Common myeloid progenitor, CD34-positive (primary cell): ENCODE measurements at regions not wholly inside any gene's neighbourhood (a gene's known extent, or its start where the extent isn't known, plus 50 kb on each side); places are given as distances from the start of the nearest gene placed in this dataset.

Source experiments
- CTCF ChIA-PET: fragments of 350-600 bp; sonication (Branson Sonifier 250); formaldehyde crosslinking; loops from one replicate; lab custom pipeline; 2021; ENCODE audit warnings: antibody characterized with exemption; lab: Charles Lee
- POLR2A ChIA-PET: fragments of 350-600 bp; sonication (Branson Sonifier 250); formaldehyde crosslinking; loops from one replicate; lab custom pipeline; 2021; ENCODE audit warnings: antibody characterized with exemption; lab: Charles Lee
- DNase-seq, 3 donors: peaks; one replicate each; pipeline versions ENCODE4 v3.0.0 to v3.0.0-alpha.2; 2013
- H3K27ac ChIP-seq, 2 experiments: 1 replicate in 1 of 2; 2 replicates in 1 of 2; pipeline ENCODE4 v1.7.0; 2013; ENCODE audit warnings: inconsistent platforms in 2 of 2, low read length in 2 of 2, mild to moderate bottlenecking in 2 of 2, low read depth in 1 of 2, moderate library complexity in 1 of 2; ENCODE audit not compliant: severe bottlenecking in 2 of 2, insufficient read depth in 1 of 2, poor library complexity in 1 of 2
- H3K27me3 ChIP-seq, 5 experiments: replicated peaks in 2 of 5; 1 replicate in 3 of 5; 2 replicates in 2 of 5; pipeline versions ENCODE4 v1.6.1 to v1.7.0; 2013; ENCODE audit warnings: low read length in 4 of 5, mild to moderate bottlenecking in 2 of 5, moderate library complexity in 2 of 5, inconsistent platforms in 1 of 5; ENCODE audit not compliant: insufficient read depth in 5 of 5, control insufficient read depth in 4 of 5
- H3K36me3 ChIP-seq, 4 experiments: 1 replicate in 2 of 4; 2 replicates in 2 of 4; pipeline versions ENCODE4 v1.6.1 to v1.7.0; 2013; ENCODE audit warnings: low read length in 3 of 4, control low read depth in 1 of 4, mild to moderate bottlenecking in 1 of 4; ENCODE audit not compliant: control insufficient read depth in 4 of 4, insufficient read depth in 4 of 4
- H3K4me1 ChIP-seq, 4 experiments: 1 replicate in 3 of 4; 2 replicates in 1 of 4; pipeline versions ENCODE4 v1.6.1 to v1.7.1; 2013; ENCODE audit warnings: low read length in 3 of 4, mild to moderate bottlenecking in 3 of 4, control low read depth in 1 of 4, inconsistent platforms in 1 of 4, moderate library complexity in 1 of 4; ENCODE audit not compliant: control insufficient read depth in 4 of 4, insufficient read depth in 4 of 4; ENCODE audit errors: control extremely low read depth in 1 of 4
- H3K4me3 ChIP-seq, 7 experiments: 1 replicate in 4 of 7; 2 replicates in 3 of 7; pipeline versions ENCODE4 v1.5.1 to v1.7.0; 2013; ENCODE audit warnings: mild to moderate bottlenecking in 7 of 7, low read length in 6 of 7, moderate library complexity in 6 of 7, inconsistent platforms in 2 of 7, low read depth in 2 of 7, control low read depth in 1 of 7; ENCODE audit not compliant: insufficient read depth in 4 of 7, control insufficient read depth in 1 of 7; ENCODE audit errors: extremely low read depth in 1 of 7
- H3K9me3 ChIP-seq, 5 experiments: 1 replicate in 4 of 5; 2 replicates in 1 of 5; pipeline versions ENCODE4 v1.6.1 to v1.7.1; 2013; ENCODE audit warnings: low read length in 4 of 5, mild to moderate bottlenecking in 2 of 5, inconsistent platforms in 1 of 5, low read depth in 1 of 5, moderate library complexity in 1 of 5; ENCODE audit not compliant: control insufficient read depth in 4 of 5, insufficient read depth in 2 of 5; ENCODE audit errors: control extremely low read depth in 1 of 5
- WGBS: methylation state at CpG from one replicate; pipeline ENCODE4 v1.1.5; 2013; ENCODE audit not compliant: insufficient coverage; 5-methylcytosine and 5-hydroxymethylcytosine counted together

- WGBS: 65% methylated on average over 5 of the region's 7 CpGs
- POLR2A ChIA-PET: no interaction called here
Observed at GRCh38 chrX:40476958-40477357, 103.8 kb upstream of the ATP6AP2 start.

DNA sequence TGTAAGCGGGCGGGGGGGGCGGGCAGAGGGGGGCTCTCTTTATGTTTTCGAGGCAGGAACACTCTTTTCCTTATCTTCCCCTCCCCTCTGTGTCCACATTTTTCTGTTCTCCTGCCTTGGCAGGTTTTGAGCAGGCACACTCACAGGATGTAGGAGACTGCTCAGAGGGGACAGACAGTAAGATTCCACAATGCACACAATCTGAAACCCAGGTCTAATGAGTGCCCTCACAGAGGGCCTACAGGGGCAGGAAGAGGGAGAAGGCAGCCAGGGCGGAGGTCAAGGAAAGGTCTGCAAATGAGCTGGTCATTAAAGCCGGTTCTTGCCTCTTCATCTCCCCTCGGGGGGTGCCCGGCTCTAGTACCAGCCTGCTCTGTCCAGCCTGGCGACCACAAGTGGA lies 106.1 kb upstream of the ATP6AP2 start:
- CTCF ChIA-PET: interaction anchor here (1.0 kb wide), 1 partner anchor 10 kb away, joined by 3 read pairs; no protein-coding TSS in a partner anchor
- Histone ChIP-seq H3K36me3 (no peaks in the 10 kb centered on the region), H3K4me1 (peaks cover 7 to 25% (median 17%) of the 10 kb centered on the region in 4 experiments), H3K27ac (no peak overlapping the region), H3K27me3 (peaks cover 0 to 16% (median 0%) of the 10 kb centered on the region in 5 experiments), H3K9me3 (peaks cover 0 to under 1% (median 0%) of the 10 kb centered on the region in 5 experiments), H3K4me3 (no peak overlapping the region)
- DNase-seq: no peak
- WGBS: 60% methylated on average over 7 of the region's 9 CpGs
- POLR2A ChIA-PET: no interaction called here

More at GRCh38 chrX:40476958-40477357, 103.8 kb upstream of the ATP6AP2 start:
- Histone ChIP-seq H3K36me3 (no peaks in the 10 kb centered on the region), H3K4me1 (peaks cover 7 to 21% (median 16%) of the 10 kb centered on the region in 4 experiments), H3K4me3 (no peak overlapping the region), H3K9me3 (peaks cover 0 to 3% (median 0%) of the 10 kb centered on the region in 5 experiments), H3K27me3 (peaks cover 0 to 20% (median 0%) of the 10 kb centered on the region in 5 experiments), H3K27ac (no peak overlapping the region)
- DNase-seq: peak in 1 of 3 donors; percentile 29
- CTCF ChIA-PET: interaction anchor here (1.2 to 1.3 kb wide), 2 partner anchors 8 to 21 kb away, joined by 3 read pairs; no protein-coding TSS in a partner anchor

- H3K9me3 ChIP-seq: no peaks in the 10 kb centered on the region
- WGBS: 28% methylated on average over 11 of the region's 14 CpGs
- POLR2A ChIA-PET: no interaction called here
- H3K36me3 ChIP-seq: no peaks in the 10 kb centered on the region
- peak in 1 of 3 donors; percentile 19 for DNase-seq
- CTCF ChIA-PET: no interaction called here
- no peak overlapping the region for H3K27ac ChIP-seq
- H3K27me3 ChIP-seq: peaks cover 0 to 16% (median 0%) of the 10 kb centered on the region in 5 experiments
- H3K4me3 ChIP-seq: no peak overlapping the region
- H3K4me1 ChIP-seq: peaks cover 7 to 25% (median 17%) of the 10 kb centered on the region in 4 experiments
Observed at GRCh38 chrX:40474205-40474626, 106.6 kb upstream of the ATP6AP2 start.

DNA sequence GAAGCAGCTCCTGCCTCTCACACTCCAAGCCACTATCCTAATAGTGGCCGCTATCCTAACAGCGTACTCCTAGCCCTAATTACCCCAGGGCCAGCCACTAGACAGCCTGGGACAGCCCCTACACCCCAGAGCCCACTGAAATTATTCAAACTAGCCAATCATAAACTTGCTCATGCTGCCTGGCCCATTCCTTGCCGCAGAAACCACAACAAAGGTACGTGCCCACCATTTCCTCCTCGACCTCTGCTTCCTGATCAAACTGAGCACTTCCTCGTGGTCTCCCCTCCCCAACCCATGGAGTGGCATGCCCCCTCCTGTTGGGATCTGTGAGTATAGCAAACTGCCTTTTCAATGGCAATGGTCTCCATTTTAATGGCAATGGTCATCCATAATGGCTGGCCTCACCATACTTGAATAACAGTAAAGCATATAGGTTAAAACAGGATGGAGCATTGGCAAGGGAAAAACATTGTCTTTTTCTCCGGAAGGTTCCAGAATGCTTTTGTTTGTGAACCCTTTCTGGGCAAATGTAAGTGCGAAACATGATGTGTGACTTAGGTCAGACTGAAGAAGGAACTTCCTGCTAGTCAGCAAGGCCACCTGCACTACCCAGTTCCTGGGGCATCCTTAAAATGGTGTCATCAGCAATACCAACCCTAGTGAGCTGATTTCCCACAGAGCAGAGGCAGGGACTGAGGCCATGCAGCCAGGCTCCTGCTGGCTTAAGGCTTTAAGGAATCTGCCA lies 107.1 kb upstream of the ATP6AP2 start:
- Histone ChIP-seq H3K27me3 (peaks cover 0 to 16% (median 0%) of the 10 kb centered on the region in 5 experiments), H3K4me3 (no peak overlapping the region), H3K4me1 (peaks cover 7 to 26% (median 17%) of the 10 kb centered on the region in 4 experiments), H3K9me3 (no peaks in the 10 kb centered on the region), H3K36me3 (no peaks in the 10 kb centered on the region), H3K27ac (no peak overlapping the region)
- peak; percentile 41 to 76 (median 74) for DNase-seq
- CTCF ChIA-PET: no interaction called here
- 55% methylated on average over 8 of the region's 8 CpGs for WGBS
- POLR2A ChIA-PET: no interaction called here

DNA sequence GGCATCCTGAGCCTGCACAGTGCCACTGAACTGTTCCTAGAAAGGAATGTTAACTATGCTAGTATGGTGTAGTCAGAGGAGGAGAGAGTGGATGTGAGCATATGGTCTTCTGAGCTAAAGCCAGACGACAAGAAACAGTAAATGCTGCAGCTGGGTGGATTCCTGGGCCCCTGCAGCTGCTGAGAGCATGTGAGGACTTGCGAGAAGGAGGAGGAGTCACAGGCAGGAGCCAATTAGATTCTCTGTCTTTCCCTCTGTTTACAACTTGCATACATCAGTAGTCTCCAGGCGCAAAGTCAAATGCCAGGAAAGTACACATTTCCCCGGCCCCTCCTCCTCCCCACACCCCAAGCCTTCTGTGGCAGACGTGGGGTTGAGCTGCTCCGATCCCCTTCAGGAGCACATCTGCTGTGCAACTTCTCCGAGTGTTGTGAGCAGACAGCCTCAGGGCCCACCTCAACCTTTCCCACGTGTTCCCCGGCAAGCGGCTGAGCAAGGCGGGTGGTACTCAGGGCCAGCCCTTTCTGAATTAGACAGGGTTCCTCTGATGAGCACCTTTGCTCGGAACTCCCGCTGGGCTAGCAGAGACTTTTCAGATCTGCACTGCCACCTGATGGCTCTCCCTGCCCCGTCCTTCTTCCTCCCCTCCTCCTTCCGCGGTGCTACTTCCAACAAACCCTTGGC lies 108.7 kb upstream of the ATP6AP2 start:
- Histone ChIP-seq H3K9me3 (no peaks in the 10 kb centered on the region), H3K36me3 (no peaks in the 10 kb centered on the region), H3K27me3 (peaks cover 0 to 16% (median 0%) of the 10 kb centered on the region in 5 experiments), H3K27ac (no peak overlapping the region), H3K4me3 (peak overlapping the region in 1 of 7 experiments; percentile 48), H3K4me1 (peaks cover 7 to 30% (median 22%) of the 10 kb centered on the region in 4 experiments)
- POLR2A ChIA-PET: no interaction called here
- DNase-seq: peak; percentile 21 to 73 (median 73)
- WGBS: 39% methylated on average over 15 of the region's 16 CpGs
- CTCF ChIA-PET: interaction anchor here (0.8 to 2.7 kb wide), 2 partner anchors 62 to 158 kb away, joined by 3 to 12 read pairs; no protein-coding TSS in a partner anchor

DNA sequence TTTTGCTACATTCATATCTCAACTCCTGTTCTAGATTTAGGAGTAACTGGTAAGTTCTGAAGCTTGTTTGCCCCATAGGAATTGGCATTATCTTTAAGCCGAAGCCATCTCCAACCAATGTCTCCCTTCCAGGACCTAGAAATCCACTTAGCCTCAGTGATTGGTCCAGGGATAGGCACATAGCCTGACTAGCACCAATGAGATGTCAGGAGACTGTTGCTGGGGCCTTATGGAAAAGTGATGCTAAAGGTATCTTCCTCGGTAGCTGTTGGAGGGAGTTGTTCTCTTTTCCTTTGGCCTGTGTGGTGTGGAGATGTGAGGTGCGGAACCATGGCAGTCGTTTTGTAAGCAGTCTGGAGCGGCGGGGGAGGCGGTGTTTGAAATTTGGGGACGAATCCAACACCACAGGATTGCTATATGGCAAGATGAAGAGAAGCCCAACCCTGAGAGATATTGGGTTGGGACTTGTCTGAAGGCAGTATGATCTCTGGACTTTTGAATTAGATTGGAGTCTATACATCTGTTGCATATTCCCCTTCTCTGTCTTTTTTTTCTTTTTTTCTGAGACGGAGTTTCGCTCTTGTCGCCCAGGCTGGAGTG lies 109.8 kb upstream of the ATP6AP2 start:
- Histone ChIP-seq H3K9me3 (no peaks in the 10 kb centered on the region), H3K27me3 (peaks cover 0 to 10% (median 0%) of the 10 kb centered on the region in 5 experiments), H3K4me3 (no peak overlapping the region), H3K36me3 (no peaks in the 10 kb centered on the region), H3K27ac (no peak overlapping the region), H3K4me1 (peaks cover 7 to 33% (median 24%) of the 10 kb centered on the region in 4 experiments)
- ChIA-PET CTCF (interaction anchor here (0.5 to 2.7 kb wide), 3 partner anchors 113 to 199 kb away, joined by 3 to 12 read pairs (median 3); no protein-coding TSS in a partner anchor), POLR2A (no interaction called here)
- WGBS: 100% methylated on average over 6 of the region's 11 CpGs
- DNase-seq: peak in 1 of 3 donors; percentile 19
